WTC11 (cell line): ENCODE measurements at regions not wholly inside any gene's neighbourhood (a gene's known extent, or its start where the extent isn't known, plus 50 kb on each side); places are given as distances from the start of the nearest gene placed in this dataset.

Source experiments
- ATAC-seq: fragments of 200-7000 bp; cut with Tn5 transposase; 2 replicates; pipeline ENCODE4 v1.10.0; 2021; ENCODE audit warnings: mild to moderate bottlenecking, moderate library complexity
- CTCF ChIA-PET: fragments of 300-600 bp; sonication (Branson Sonifier 250); formaldehyde crosslinking; loops from one replicate; lab custom pipeline; 2021; ENCODE audit warnings: antibody characterized with exemption; lab: Charles Lee
- POLR2A ChIA-PET: fragments of 350-600 bp; sonication (Branson Sonifier 250); formaldehyde crosslinking; loops from one replicate; lab custom pipeline; 2021; ENCODE audit warnings: antibody characterized with exemption; lab: Charles Lee
- DNase-seq: peaks from one replicate; pipeline ENCODE4 v3.0.0; 2021; ENCODE audit warnings: low spot score
- H3K27ac Mint-ChIP-seq: 2 replicates; pipeline ENCODE4 v1.8.0; 2021; ENCODE audit warnings: mixed read lengths
- H3K27me3 Mint-ChIP-seq: 2 replicates; pipeline ENCODE4 v1.8.0; 2021; ENCODE audit warnings: low read depth, mild to moderate bottlenecking, moderate library complexity, mixed read lengths
- H3K36me3 Mint-ChIP-seq: 2 replicates; pipeline ENCODE4 v1.8.0; 2021; ENCODE audit warnings: mixed read lengths
- H3K4me1 Mint-ChIP-seq: 2 replicates; pipeline ENCODE4 v1.8.0; 2022; ENCODE audit warnings: mixed read lengths
- H3K4me3 Mint-ChIP-seq: 2 replicates; pipeline ENCODE4 v1.8.0; 2021; ENCODE audit warnings: mild to moderate bottlenecking, moderate library complexity, mixed read lengths
- H3K9me3 Mint-ChIP-seq: 2 replicates; pipeline ENCODE4 v1.8.0; 2021; ENCODE audit warnings: mixed read lengths
- AR ChIP-seq: fragments of 250-450 bp; sonication (Bioruptor Pico); IDR thresholded peaks from 2 replicates; pipeline ENCODE4 v1.9.0; 2021; ENCODE audit warnings: mild to moderate bottlenecking
- E2F4 ChIP-seq: sonication (generic); formaldehyde crosslinking; IDR thresholded peaks from 2 replicates; pipeline ENCODE4 v1.8.1; 2022; ENCODE audit warnings: low read depth, mild to moderate bottlenecking, moderate library complexity, missing genetic modification reagents, borderline replicate concordance
- E2F5 ChIP-seq: sonication (generic); formaldehyde crosslinking; IDR thresholded peaks from 2 replicates; pipeline ENCODE4 v1.8.1; 2022; ENCODE audit warnings: mild to moderate bottlenecking, moderate library complexity, missing genetic modification reagents
- JUN ChIP-seq: sonication (generic); formaldehyde crosslinking; IDR thresholded peaks from 2 replicates; pipeline ENCODE4 v1.8.0; 2023; ENCODE audit warnings: mild to moderate bottlenecking, missing genetic modification reagents
- MAX ChIP-seq: sonication (generic); formaldehyde crosslinking; IDR thresholded peaks from 2 replicates; pipeline ENCODE4 v1.8.0; 2022; ENCODE audit warnings: mild to moderate bottlenecking, missing genetic modification reagents
- NR3C1 ChIP-seq: sonication (generic); formaldehyde crosslinking; conservative IDR thresholded peaks from 2 replicates; pipeline ENCODE4 v1.8.1; 2023; ENCODE audit warnings: low read depth, mild to moderate bottlenecking, missing genetic modification reagents
- PREB ChIP-seq: sonication (generic); formaldehyde crosslinking; IDR thresholded peaks from 2 replicates; pipeline ENCODE4 v1.8.1; 2022; ENCODE audit warnings: mild to moderate bottlenecking, missing genetic modification reagents, moderate library complexity, borderline replicate concordance
- TEAD4 ChIP-seq: sonication (generic); formaldehyde crosslinking; IDR thresholded peaks from 2 replicates; pipeline ENCODE4 v1.8.0; 2022; ENCODE audit warnings: mild to moderate bottlenecking, missing genetic modification reagents
- ZNF532 ChIP-seq: fragments of 250-450 bp; sonication (Bioruptor Pico); IDR thresholded peaks from 2 replicates; pipeline ENCODE4 v1.9.0; 2021; ENCODE audit warnings: mild to moderate bottlenecking, borderline replicate concordance
- TF ChIP-seq, protein P1 (sequence below): sonication (generic); formaldehyde crosslinking; IDR thresholded peaks from 2 replicates; pipeline ENCODE4 v1.8.0; 2022; ENCODE audit warnings: missing genetic modification reagents
- TF ChIP-seq, protein P2 (sequence below): fragments of 250-450 bp; sonication (Bioruptor Pico); conservative IDR thresholded peaks from 2 replicates; pipeline ENCODE4 v1.9.0; 2021; ENCODE audit warnings: mild to moderate bottlenecking
- TF ChIP-seq, protein P3 (sequence below): sonication (generic); formaldehyde crosslinking; IDR thresholded peaks from 2 replicates; pipeline ENCODE4 v1.8.1; 2022; ENCODE audit warnings: low read depth, missing genetic modification reagents, borderline replicate concordance
- TF ChIP-seq, protein P4 (sequence below): fragments of 200-600 bp; IDR thresholded peaks from 2 replicates; pipeline ENCODE4 v1.8.0; 2022; ENCODE audit warnings: antibody characterized with exemption
- TF ChIP-seq, protein P5 (sequence below): sonication (generic); formaldehyde crosslinking; IDR thresholded peaks from 2 replicates; pipeline ENCODE4 v1.8.1; 2023; ENCODE audit warnings: mild to moderate bottlenecking, missing genetic modification reagents

GRCh38 chr4:85092536-85092935, 126.0 kb upstream of the WDFY3 start:
- Mint-ChIP-seq H3K4me1 (no peaks in the 10 kb centered on the region), H3K36me3 (peaks cover 18% of the 10 kb centered on the region), H3K9me3 (peaks cover 33% of the 10 kb centered on the region), H3K4me3 (no peak overlapping the region)
- no peak for DNase-seq
- ATAC-seq, result no peak
- POLR2A ChIA-PET, result no interaction called here
- TF ChIP-seq, protein P1, sequence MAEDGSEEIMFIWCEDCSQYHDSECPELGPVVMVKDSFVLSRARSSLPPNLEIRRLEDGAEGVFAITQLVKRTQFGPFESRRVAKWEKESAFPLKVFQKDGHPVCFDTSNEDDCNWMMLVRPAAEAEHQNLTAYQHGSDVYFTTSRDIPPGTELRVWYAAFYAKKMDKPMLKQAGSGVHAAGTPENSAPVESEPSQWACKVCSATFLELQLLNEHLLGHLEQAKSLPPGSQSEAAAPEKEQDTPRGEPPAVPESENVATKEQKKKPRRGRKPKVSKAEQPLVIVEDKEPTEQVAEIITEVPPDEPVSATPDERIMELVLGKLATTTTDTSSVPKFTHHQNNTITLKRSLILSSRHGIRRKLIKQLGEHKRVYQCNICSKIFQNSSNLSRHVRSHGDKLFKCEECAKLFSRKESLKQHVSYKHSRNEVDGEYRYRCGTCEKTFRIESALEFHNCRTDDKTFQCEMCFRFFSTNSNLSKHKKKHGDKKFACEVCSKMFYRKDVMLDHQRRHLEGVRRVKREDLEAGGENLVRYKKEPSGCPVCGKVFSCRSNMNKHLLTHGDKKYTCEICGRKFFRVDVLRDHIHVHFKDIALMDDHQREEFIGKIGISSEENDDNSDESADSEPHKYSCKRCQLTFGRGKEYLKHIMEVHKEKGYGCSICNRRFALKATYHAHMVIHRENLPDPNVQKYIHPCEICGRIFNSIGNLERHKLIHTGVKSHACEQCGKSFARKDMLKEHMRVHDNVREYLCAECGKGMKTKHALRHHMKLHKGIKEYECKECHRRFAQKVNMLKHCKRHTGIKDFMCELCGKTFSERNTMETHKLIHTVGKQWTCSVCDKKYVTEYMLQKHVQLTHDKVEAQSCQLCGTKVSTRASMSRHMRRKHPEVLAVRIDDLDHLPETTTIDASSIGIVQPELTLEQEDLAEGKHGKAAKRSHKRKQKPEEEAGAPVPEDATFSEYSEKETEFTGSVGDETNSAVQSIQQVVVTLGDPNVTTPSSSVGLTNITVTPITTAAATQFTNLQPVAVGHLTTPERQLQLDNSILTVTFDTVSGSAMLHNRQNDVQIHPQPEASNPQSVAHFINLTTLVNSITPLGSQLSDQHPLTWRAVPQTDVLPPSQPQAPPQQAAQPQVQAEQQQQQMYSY (CRISPR knock-in tag), result no peak
- TF ChIP-seq, protein P2, sequence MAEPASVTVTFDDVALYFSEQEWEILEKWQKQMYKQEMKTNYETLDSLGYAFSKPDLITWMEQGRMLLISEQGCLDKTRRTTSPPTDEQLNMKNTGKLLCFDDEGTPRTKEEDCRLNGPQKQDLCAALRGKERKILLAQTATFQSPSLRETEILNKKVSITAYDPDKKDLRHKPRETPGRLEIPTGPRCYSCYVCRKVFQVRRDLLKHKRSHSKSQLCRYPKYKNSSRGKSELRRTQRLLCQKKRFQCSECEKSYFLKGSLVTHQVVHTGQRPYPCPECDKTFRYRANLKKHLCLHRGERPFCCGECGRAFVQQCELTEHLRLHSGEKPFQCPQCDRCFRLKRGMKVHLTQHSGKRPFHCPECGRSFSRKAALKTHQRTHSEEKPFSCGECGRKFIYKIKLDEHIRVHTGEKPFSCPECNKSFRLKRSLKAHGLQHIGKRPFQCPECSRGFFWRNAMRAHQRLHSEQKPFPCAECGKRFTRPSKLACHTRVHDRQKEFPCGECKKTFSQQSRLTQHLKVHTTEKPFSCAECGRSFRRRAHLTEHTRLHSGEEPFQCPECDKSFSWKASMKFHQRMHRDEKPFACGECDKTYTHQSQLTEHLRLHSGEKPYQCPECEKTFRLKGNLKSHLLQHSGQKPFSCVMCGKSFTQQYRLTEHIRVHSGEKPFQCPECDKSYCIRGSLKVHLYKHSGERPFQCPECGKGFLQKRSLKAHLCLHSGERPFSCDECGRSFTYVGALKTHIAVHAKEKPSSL (CRISPR knock-in tag), result no peak
- TF ChIP-seq, protein P3, sequence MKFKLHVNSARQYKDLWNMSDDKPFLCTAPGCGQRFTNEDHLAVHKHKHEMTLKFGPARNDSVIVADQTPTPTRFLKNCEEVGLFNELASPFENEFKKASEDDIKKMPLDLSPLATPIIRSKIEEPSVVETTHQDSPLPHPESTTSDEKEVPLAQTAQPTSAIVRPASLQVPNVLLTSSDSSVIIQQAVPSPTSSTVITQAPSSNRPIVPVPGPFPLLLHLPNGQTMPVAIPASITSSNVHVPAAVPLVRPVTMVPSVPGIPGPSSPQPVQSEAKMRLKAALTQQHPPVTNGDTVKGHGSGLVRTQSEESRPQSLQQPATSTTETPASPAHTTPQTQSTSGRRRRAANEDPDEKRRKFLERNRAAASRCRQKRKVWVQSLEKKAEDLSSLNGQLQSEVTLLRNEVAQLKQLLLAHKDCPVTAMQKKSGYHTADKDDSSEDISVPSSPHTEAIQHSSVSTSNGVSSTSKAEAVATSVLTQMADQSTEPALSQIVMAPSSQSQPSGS (CRISPR knock-in tag), result no peak
- no peak for TF ChIP-seq TEAD4 (CRISPR knock-in tag)
- no peak for TF ChIP-seq E2F4 (CRISPR knock-in tag)
- no peak for TF ChIP-seq PREB (CRISPR knock-in tag)
- no peak for TF ChIP-seq NR3C1
- TF ChIP-seq ZNF532 (CRISPR knock-in tag), result no peak
- TF ChIP-seq E2F5 (CRISPR knock-in tag), result no peak
- TF ChIP-seq MAX, result no peak
- no peak for TF ChIP-seq JUN
- TF ChIP-seq AR, result no peak
- TF ChIP-seq, protein P4, sequence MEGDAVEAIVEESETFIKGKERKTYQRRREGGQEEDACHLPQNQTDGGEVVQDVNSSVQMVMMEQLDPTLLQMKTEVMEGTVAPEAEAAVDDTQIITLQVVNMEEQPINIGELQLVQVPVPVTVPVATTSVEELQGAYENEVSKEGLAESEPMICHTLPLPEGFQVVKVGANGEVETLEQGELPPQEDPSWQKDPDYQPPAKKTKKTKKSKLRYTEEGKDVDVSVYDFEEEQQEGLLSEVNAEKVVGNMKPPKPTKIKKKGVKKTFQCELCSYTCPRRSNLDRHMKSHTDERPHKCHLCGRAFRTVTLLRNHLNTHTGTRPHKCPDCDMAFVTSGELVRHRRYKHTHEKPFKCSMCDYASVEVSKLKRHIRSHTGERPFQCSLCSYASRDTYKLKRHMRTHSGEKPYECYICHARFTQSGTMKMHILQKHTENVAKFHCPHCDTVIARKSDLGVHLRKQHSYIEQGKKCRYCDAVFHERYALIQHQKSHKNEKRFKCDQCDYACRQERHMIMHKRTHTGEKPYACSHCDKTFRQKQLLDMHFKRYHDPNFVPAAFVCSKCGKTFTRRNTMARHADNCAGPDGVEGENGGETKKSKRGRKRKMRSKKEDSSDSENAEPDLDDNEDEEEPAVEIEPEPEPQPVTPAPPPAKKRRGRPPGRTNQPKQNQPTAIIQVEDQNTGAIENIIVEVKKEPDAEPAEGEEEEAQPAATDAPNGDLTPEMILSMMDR, result no peak
- TF ChIP-seq, protein P5, sequence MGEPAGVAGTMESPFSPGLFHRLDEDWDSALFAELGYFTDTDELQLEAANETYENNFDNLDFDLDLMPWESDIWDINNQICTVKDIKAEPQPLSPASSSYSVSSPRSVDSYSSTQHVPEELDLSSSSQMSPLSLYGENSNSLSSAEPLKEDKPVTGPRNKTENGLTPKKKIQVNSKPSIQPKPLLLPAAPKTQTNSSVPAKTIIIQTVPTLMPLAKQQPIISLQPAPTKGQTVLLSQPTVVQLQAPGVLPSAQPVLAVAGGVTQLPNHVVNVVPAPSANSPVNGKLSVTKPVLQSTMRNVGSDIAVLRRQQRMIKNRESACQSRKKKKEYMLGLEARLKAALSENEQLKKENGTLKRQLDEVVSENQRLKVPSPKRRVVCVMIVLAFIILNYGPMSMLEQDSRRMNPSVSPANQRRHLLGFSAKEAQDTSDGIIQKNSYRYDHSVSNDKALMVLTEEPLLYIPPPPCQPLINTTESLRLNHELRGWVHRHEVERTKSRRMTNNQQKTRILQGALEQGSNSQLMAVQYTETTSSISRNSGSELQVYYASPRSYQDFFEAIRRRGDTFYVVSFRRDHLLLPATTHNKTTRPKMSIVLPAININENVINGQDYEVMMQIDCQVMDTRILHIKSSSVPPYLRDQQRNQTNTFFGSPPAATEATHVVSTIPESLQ (CRISPR knock-in tag), result no peak
- TF ChIP-seq, all 79 proteins: peak for 0
- Mint-ChIP-seq H3K27me3 (no peaks in the 10 kb centered on the region), H3K27ac (no peak overlapping the region)
- CTCF ChIA-PET, result no interaction called here
